SHP77 (cell line): ENCODE measurements at regions not wholly inside any gene's neighbourhood (a gene's known extent, or its start where the extent isn't known, plus 50 kb on each side); places are given as distances from the start of the nearest gene placed in this dataset.

Source experiments
- DNase-seq, 2 experiments: peaks; one replicate each; lab custom pipeline; 2025; lab: John Stamatoyannopoulos, UW

- no peak for DNase-seq
These were observed 132.7 kb downstream of the EDN1 start for GRCh38 chr6:12422848-12423247.

GRCh38 chr6:12423832-12424231, 133.7 kb downstream of the EDN1 start:
- DNase-seq = no peak

DNA sequence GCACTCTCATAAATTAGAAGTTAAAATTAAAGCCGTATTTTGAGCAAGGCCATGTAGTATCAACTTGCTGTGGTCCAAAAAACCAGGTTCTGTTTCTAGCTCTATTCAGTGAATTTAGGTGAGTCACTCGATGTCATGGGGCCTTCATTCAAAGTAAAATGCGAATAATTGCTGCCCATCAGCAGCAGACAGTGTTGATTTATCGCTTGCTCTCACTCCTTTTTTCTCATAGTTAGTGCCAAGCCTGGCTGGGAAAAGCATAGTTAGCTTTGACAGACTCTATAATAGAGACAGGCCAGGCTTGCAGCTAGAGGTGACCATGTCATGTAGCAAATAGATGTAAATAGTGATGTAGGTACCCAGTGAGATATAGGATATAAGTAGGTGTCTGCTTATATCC, 136.0 kb downstream of the EDN1 start:
- DNase-seq = no peak

DNA sequence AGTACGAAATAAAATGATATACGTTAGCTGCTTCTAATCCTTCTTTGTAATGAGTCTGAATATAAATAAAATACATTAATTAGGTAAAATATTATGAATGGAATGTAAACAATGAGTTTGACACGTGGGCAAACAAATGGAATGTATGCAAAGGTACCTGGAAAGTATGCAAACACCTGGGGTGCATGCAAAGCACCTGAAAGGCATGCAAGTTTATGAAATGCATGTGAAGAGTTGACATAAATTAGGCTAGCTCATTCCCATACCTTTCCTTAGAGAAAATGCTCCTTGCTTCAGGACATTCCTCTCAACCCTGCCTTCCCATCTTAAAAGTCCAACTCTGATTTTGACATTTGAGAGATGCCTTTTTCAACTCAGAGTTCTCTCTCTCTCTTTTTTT, 140.9 kb downstream of the EDN1 start:
- no peak for DNase-seq

GRCh38 chr6:12436224-12436623, 146.1 kb downstream of the EDN1 start:
- DNase-seq = no peak

DNA sequence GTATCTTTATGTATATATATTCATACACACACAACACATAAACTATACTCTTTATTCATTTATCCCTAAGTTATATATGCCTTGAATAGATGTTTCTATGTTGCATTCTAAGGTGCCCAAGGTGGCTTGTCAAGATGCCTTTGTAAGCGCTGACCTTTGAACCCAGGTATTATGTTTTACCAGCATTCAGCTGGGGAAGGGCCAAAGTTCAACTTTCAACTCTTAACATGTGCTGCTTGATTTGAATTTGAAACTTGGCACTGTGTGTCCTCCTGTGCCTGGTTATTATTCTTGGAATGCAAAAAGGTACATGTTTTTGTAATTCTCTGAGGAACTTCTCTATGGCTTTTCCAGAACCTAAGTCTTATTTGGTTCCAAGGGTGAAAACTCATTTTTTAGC, 146.5 kb downstream of the EDN1 start:
- no peak for DNase-seq

DNA sequence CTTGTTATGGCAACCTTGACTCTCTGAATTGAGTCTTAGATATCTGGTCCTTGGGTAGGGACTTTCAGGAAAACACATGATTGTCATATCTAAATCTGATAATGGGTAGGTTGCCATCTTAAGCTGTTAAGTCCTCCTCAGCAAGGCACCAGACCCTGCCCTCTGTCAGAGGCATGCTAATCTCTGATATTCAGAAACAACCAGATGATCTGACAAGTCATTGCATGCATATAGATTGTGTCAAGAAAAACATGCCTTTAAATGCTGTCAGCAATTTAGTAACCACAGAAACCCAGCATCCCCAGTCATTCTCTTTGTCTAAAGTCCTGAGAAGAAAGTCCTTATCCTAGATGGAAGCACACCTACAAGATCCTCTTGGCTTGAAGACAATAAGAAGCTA, 149.1 kb downstream of the EDN1 start:
- DNase-seq = no peak

DNA sequence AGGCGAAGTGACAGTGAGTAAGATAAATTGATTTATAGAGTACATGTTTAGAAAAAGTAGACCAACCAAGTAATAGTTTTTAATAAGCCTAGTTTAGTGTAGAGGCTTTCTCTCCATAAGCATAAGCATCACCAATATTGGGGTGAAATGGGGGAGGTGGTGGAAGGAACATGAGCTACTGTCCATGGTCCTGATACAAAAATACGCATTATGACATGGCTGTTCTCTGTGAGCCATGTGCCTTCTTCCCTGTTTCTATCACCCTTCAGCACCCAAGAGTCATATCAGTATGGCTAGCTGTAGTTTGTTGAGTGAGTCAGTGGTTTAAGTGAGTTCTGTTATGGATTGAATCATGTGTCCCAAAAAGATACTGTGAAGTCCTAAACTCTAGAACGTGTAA, 150.8 kb downstream of the EDN1 start:
- DNase-seq = no peak

- no peak for DNase-seq
These were observed 152.3 kb downstream of the EDN1 start for GRCh38 chr6:12442455-12442854.

- DNase-seq = no peak
These were observed 156.2 kb downstream of the EDN1 start for GRCh38 chr6:12446394-12446793.

DNA sequence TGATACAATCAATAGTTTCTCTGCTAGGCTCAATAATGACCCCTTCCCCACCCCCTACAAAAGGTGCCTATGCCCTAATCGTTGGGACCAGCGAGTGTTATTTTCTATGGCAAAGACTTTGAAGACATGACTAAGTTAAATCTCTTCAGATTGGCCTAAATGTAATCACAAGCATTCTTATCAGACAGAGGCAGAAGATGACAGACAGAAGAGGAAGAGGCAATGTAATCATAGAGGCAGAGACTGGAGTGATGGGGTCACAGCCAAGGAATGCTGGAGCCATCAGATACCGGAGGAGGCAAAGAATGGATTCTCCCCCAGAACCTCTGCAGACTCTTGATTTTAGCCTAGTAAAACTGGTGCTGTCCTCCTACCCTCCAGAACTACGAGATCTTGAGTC, 159.3 kb downstream of the EDN1 start:
- no peak for DNase-seq

GRCh38 chr6:12450467-12450866, 160.3 kb downstream of the EDN1 start:
- no peak for DNase-seq

GRCh38 chr6:12456343-12456742, 166.2 kb downstream of the EDN1 start:
- no peak for DNase-seq

- DNase-seq = no peak
These were observed 166.9 kb downstream of the EDN1 start for GRCh38 chr6:12457094-12457493.

- DNase-seq = no peak
These were observed 168.4 kb downstream of the EDN1 start for GRCh38 chr6:12458558-12458957.

DNA sequence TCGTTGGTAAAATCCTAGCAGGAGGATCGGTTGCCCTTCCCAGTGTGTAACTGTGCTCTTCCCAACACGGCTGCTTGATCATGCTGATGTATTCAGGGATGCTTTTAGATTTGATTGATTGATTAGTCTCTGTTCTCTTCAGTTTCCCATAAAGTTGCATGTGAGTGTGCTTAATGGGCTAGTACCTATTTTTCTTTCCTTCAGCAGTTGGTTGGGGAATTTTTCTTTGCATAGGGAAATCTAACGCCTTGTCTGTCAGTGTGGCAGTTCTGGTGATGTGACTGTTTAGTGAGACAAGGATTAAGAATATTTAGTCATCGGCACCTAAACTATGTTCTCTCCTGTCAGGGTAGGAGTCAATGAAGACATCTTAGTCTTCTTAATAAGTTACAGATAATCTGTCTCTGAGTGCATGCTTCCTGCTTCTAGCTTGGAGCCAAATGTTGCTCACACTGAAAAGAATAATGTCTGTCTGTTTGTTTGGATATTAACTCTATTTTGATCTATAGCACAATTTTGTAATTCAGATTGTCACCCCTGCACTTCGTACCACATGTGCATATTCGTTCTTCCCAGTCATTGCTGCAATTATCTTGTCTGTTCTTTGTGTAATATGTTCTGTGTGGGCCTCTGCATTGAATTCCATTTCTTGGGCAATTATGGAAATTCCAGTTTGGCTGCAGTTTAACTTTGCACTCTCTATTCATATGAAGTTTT, 169.9 kb downstream of the EDN1 start:
- no peak for DNase-seq

GRCh38 chr6:12467706-12468670, 177.8 kb downstream of the EDN1 start:
- DNase-seq = no peak

DNA sequence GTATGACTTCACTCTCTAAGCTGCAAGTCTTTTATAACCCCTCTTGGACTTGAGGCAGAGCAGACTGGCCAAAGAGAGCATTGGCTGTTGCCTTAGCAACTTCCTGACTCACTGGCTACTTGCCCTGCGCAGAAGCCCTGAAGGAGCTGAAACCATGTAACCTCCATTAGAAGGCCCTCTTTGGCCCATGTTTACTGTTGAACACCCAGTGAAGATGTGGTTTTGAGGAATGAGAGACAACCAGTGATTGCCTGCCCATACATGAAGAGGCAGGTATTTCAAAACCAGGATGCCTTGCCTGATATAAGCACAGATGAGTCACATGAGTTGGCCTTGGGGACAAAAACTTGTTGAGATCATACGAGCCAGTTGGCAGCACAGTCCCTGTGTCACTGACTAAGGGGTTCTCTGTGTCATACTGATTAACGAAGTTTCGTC, 182.5 kb downstream of the EDN1 start:
- no peak for DNase-seq

- no peak for DNase-seq
These were observed 183.3 kb downstream of the EDN1 start for GRCh38 chr6:12473494-12473893.

- DNase-seq = no peak
These were observed 184.3 kb downstream of the EDN1 start for GRCh38 chr6:12474167-12475140.

GRCh38 chr6:12476484-12476883, 186.3 kb downstream of the EDN1 start:
- DNase-seq = no peak

GRCh38 chr6:12477616-12478015, 187.5 kb downstream of the EDN1 start:
- DNase-seq = no peak
